Fibroblast of upper back skin (primary cell): ENCODE measurements at regions not wholly inside any gene's neighbourhood (a gene's known extent, or its start where the extent isn't known, plus 50 kb on each side); places are given as distances from the start of the nearest gene placed in this dataset.
"Not testable (repeated sequence)": the region's sequence is repeated elsewhere in the genome, so short reads cannot be mapped to it uniquely, and the experiment has no call there.

ENCODE experiments used
- DNase-seq: peaks from one replicate; pipeline ENCODE4 v3.0.0-alpha.2; 2013

DNA sequence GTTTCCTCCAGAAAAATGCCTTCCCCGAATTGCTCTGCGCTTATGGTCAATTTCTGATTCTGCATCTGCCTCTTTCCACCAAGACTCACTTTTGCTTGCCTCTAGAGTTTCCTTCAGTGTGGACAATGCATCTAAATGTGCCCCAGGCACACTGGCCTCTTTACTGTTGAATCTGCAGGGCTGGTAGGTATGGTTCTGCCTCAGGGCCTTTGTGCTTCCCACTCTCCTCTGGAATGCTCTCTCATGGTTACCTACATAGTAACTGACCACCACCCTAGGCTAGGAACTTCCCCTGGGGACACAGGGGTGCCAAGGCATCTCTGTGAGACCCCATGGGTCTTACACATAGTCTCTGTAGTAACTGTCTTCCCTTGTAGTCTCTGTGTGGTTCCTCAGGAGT is 1258.6 kb downstream of the CDH12 start:
- DNase-seq, result no peak

- no peak for DNase-seq
These were observed 1259.9 kb downstream of the CDH12 start for GRCh38 chr5:21593261-21593660.

- DNase-seq, result no peak
These were observed 1271.6 kb downstream of the CDH12 start for GRCh38 chr5:21581508-21581907.

DNA sequence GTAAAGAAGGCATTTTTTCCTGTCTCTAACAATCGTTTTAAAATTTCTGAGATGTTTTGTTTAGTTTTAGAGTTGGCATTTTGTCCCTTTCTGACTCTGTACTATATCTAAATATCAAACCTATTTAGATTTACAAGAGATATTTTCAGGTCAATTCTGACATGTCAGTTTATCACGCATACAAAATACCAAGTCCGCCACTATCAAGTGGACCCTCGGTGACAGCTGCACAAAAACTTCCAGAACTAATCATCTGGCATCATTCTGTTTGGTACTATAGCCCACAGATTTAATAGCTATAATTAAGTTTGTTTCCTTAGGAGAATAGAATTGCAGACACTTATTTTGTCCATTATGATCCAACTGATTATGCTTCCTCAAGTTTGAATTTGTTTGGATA is 1278.2 kb downstream of the CDH12 start:
- no peak for DNase-seq

- no peak for DNase-seq
These were observed 1278.7 kb downstream of the CDH12 start for GRCh38 chr5:21574438-21574837.

- DNase-seq, result no peak
These were observed 1279.5 kb downstream of the CDH12 start for GRCh38 chr5:21573416-21574314.

DNA sequence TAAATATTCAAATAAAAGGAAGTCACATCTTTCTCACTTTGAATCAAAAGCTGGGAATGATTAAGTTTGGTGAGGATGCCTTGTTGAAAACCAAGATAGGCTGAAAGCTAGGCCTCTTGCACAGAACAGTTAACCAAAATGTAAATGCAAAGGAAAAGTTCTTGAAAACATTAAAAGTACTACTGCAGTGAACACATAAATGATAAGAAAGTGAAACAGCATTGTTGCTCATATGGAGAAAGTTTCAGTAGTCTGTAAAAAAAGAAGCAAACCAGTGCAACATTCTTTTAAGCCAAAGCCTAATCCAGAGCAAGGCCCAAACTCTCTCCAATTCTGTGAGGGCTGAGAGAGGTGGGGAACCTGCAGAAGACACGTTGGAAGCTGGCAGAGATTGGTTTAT is 1281.9 kb downstream of the CDH12 start:
- DNase-seq, result not testable (repeated sequence)

- DNase-seq, result peak; percentile 0
These were observed 1294.0 kb downstream of the CDH12 start for GRCh38 chr5:21559109-21559508.

GRCh38 chr5:21552263-21552662 is 1300.9 kb downstream of the CDH12 start:
- DNase-seq, result not testable (repeated sequence)

- DNase-seq, result not testable (repeated sequence)
These were observed 1302.2 kb downstream of the CDH12 start for GRCh38 chr5:21550916-21551315.

DNA sequence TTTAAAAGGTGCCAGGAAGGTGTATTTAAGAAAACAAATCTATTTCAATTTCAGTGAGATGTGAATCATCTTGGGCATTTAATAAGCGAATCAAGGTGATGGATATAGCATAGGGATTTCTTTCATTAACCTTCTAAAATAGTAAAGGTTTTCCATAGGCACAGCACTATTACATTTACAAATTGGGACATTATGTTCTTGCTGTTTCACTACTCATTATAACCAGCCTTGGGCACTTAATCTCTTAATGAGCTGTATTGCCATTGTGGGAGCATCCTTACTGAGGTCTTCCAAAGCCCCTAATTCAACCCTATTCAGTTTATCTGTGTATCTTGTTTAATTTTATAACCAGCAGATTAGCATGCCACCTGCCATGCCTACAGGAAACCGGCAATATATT is 1305.5 kb downstream of the CDH12 start:
- not testable (repeated sequence) for DNase-seq

DNA sequence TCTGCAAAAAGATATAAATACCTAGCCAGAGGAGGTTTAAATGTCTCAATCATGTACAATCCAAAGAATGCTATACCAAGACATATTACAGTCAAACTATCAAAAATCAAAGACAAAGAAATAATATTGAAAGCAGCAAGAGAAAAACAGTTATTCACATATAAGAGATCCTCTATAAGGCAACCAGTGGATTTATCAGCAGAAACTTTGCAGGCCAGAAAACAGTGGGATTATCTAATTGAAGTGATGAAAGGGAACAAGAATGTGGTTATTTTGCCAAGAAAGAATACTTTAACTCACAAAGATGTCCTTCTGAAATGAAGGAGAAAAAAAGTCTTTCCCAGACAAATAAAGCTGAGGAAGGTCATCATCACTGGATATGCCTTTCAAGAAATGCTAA is 1318.0 kb downstream of the CDH12 start:
- DNase-seq, result peak; percentile 65

DNA sequence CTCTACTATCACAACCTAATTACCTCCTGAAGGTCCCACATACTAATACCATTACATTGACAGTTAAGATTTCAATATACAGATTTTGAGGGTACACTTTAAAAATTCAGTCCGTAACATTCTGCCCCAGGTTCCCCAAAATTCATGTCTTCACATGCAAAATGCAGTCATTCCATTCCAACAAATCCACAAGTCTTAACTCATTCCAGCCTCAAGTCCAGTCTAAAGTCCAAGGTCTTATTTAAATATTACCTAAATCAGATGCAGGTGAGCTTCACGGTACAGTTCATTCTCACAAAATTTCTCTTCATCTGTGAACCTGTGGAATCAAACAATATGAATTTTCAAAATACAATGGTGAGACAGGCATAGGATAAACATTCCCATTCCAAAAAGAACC is 1332.0 kb downstream of the CDH12 start:
- DNase-seq, result not testable (repeated sequence)

- DNase-seq, result not testable (repeated sequence)
These were observed 1356.2 kb downstream of the CDH12 start for GRCh38 chr5:21496926-21497325.

DNA sequence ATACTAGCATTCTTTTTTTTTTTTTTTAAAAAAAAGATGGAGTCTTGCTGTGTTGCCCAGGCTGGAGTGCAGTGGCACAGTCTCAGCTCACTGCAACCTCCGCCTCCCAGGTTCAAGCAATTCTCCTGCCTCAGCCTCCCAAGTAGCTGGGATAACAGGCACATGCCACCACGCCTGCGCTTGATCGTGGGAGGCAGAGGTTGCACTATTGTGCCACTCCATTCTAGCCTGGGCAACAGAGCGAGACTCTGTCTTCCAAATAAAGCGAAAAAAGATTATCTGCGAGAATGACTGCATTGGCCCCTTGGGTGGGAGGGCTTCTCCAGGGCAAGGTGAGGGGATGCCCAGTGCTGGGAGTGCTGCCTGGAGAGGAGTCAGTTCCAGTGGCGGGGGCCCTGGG is 1357.1 kb downstream of the CDH12 start:
- not testable (repeated sequence) for DNase-seq

GRCh38 chr5:21495235-21495634 is 1357.9 kb downstream of the CDH12 start:
- DNase-seq, result not testable (repeated sequence)

DNA sequence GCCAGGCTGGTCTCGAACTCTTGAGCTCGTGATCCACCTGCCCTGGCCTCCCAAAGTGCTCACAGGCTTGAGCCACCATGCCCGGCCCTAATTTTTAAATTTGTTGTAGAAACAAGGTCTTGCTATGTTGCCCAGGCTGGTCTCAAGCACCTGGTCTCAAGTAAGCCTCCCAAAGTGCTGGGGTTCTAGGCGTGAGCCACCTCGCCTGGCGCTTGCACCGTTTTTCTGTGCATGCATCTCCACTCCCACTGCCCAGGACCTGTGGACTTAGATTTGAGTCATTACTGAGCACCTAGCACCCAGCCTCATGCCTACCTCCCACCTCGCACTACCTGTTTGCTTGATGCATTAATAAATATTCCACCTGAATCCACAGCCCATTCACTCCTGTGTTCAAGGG is 1359.1 kb downstream of the CDH12 start:
- DNase-seq, result not testable (repeated sequence)

DNA sequence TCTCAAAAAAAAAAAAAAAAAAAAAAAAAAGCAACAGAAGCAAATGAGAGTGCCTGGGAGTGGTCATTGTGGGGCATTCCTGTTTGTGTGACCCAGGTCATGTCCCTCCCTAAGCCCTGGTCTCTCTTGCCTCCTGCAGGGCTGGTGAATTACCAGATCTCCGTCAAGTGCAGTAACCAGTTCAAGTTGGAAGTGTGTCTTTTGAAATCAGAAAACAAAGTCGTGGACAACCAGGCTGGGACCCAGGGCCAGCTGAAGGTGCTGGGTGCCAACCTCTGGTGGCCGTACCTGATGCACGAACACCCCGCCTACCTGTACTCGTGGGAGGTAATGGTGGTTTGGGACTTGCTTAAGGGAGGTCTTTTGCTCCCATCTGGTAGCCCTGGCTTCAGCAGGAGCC is 1362.0 kb downstream of the CDH12 start:
- not testable (repeated sequence) for DNase-seq

DNA sequence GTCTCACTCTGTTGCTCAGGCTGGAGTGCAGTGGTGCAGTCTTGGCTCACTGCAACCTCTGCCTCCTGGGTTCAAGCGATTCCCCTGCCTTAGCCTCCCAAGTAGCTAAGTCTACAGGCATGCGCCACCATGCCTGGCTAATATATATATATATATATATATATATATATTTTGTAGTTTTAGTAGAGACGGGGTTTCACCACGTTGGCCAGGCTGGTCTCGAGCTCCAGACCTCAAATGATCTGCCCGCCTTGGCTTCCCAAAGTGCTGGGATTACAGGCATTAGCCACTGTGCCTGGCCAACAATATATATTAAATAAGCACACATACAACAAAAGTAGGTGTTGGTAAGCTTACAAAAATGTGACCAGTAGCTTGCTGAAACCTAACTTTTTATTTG is 1364.3 kb downstream of the CDH12 start:
- not testable (repeated sequence) for DNase-seq

DNA sequence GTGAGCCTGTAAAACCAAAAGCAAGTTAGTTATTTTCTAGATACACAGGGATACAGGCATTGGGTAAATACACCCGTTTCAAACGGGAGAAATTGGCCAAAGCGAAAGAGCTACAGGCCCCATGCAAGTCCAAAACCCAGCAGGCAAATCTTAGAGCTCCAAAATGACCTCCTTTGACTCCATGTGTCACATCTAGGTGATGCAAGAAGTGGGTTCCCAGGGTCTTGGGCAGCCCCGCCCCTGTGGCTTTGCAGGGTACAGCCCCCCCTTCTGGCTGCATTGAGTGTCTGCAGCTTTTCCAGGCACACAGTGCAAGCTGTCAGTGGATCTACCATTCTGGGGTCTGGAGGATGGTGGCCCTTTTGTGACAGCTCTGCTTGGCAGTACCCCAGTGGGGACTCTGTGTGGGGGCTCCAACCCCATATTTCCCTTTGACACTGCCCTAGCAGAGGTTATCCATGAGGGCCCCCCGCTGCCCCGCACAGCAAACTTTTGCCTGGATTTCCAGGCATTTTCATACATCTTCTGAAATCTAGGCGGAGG is 1367.6 kb downstream of the CDH12 start:
- DNase-seq, result not testable (repeated sequence)

- not testable (repeated sequence) for DNase-seq
These were observed 1368.7 kb downstream of the CDH12 start for GRCh38 chr5:21484498-21484889.

GRCh38 chr5:21483790-21484497 is 1369.2 kb downstream of the CDH12 start:
- not testable (repeated sequence) for DNase-seq

- not testable (repeated sequence) for DNase-seq
These were observed 1370.0 kb downstream of the CDH12 start for GRCh38 chr5:21482983-21483650.
